AG04450 (cell line): ENCODE measurements at regions not wholly inside any gene's neighbourhood (a gene's known extent, or its start where the extent isn't known, plus 50 kb on each side); places are given as distances from the start of the nearest gene placed in this dataset.

Experiments
- CTCF ChIA-PET: fragments of 300-600, 350-600 bp; formaldehyde crosslinking; extraction: SDS; loops from one replicate; lab custom pipeline; 2022; ENCODE audit warnings: antibody characterized with exemption, inconsistent platforms; lab: Charles Lee
- POLR2A ChIA-PET: fragments of 350-600 bp; formaldehyde crosslinking; extraction: SDS; loops from one replicate; lab custom pipeline; 2021; ENCODE audit warnings: antibody characterized with exemption, inconsistent platforms; lab: Yijun Ruan, JAX
- DNase-seq: peaks from one replicate; pipeline ENCODE4 v3.0.0-alpha.2; 2011; ENCODE audit warnings: low read depth, low spot score
- H3K27ac ChIP-seq: one replicate; pipeline ENCODE4 v1.5.1; 2012; ENCODE audit warnings: low read depth, low read length, control low read depth
- H3K27me3 ChIP-seq: one replicate; pipeline ENCODE4 v1.6.0; 2012; ENCODE audit warnings: low read length; ENCODE audit not compliant: control insufficient read depth, insufficient read depth
- H3K4me3 ChIP-seq: 2 replicates; pipeline ENCODE4 v1.5.1; 2011; ENCODE audit warnings: mild to moderate bottlenecking, low read depth, low read length, control low read depth
- H3K9me3 ChIP-seq: 2 replicates; pipeline ENCODE4 v1.5.1; 2012; ENCODE audit warnings: low read length; ENCODE audit not compliant: control insufficient read depth, insufficient read depth
- TF ChIP-seq, protein P1 (sequence below): IDR thresholded peaks from 2 replicates; pipeline ENCODE4 v1.5.1; 2011; ENCODE audit warnings: low read depth, low read length, control low read depth, inconsistent platforms

DNA sequence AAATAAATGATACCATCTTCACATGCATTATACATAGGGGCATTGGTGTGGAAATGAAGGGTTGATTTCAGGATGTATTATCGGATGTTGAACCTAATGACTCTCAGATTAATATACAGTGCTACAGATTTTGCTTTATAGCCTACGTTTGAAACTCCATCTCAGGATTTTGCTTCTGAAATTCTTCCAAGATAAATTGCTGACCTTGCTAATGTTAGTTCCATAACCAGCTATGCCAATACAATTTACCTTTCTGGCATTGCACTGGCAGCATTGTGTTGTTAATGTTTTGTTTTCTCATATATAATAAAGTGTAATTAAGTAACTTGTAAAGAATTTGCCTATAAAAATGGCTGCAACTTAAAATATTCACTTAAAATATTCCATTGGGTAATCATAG lies 350.1 kb downstream of the CHRM3 start:
- TF ChIP-seq, protein P1, sequence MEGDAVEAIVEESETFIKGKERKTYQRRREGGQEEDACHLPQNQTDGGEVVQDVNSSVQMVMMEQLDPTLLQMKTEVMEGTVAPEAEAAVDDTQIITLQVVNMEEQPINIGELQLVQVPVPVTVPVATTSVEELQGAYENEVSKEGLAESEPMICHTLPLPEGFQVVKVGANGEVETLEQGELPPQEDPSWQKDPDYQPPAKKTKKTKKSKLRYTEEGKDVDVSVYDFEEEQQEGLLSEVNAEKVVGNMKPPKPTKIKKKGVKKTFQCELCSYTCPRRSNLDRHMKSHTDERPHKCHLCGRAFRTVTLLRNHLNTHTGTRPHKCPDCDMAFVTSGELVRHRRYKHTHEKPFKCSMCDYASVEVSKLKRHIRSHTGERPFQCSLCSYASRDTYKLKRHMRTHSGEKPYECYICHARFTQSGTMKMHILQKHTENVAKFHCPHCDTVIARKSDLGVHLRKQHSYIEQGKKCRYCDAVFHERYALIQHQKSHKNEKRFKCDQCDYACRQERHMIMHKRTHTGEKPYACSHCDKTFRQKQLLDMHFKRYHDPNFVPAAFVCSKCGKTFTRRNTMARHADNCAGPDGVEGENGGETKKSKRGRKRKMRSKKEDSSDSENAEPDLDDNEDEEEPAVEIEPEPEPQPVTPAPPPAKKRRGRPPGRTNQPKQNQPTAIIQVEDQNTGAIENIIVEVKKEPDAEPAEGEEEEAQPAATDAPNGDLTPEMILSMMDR: no peak
- no peaks in the 10 kb centered on the region for H3K9me3 ChIP-seq
- no peak overlapping the region for H3K4me3 ChIP-seq
- CTCF ChIA-PET: no interaction called here
- H3K27ac ChIP-seq: no peak overlapping the region
- H3K27me3 ChIP-seq: no peaks in the 10 kb centered on the region
- DNase-seq: no peak
- POLR2A ChIA-PET: no interaction called here

DNA sequence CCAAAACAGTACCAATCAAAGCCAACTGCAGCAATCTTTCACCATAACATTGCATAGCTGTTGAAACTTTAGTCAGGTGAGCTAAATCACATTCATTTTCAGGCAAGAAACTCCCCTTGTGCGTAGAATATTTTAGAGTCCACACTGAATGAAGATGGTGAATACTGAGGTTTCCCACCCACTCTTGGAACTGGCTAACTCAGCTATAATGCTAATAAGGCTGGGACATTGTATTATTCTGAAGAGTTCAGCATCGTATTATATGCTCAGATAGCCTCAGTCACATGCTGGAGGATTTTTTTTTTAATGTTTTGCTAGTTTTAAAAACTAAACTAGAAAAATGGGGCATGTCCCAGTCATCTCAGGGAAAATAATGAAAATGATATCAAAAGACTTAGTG lies 352.3 kb upstream of the FMN2 start:
- Histone ChIP-seq H3K4me3 (no peak overlapping the region), H3K27ac (no peak overlapping the region), H3K9me3 (no peaks in the 10 kb centered on the region), H3K27me3 (no peaks in the 10 kb centered on the region)
- no peak for DNase-seq
- ChIA-PET CTCF (no interaction called here), POLR2A (no interaction called here)
- TF ChIP-seq, protein P1: no peak

- TF ChIP-seq, protein P1: no peak
- Histone ChIP-seq H3K9me3 (0 out of 2 replicates have a peak, but pooled peaks cover 2% of the 10 kb centered on the region), H3K4me3 (no peak overlapping the region), H3K27ac (no peak overlapping the region), H3K27me3 (no peaks in the 10 kb centered on the region)
- CTCF ChIA-PET: no interaction called here
- POLR2A ChIA-PET: no interaction called here
- DNase-seq: no peak
Measured at GRCh38 chr1:239739919-239740318, 351.8 kb upstream of the FMN2 start.

DNA sequence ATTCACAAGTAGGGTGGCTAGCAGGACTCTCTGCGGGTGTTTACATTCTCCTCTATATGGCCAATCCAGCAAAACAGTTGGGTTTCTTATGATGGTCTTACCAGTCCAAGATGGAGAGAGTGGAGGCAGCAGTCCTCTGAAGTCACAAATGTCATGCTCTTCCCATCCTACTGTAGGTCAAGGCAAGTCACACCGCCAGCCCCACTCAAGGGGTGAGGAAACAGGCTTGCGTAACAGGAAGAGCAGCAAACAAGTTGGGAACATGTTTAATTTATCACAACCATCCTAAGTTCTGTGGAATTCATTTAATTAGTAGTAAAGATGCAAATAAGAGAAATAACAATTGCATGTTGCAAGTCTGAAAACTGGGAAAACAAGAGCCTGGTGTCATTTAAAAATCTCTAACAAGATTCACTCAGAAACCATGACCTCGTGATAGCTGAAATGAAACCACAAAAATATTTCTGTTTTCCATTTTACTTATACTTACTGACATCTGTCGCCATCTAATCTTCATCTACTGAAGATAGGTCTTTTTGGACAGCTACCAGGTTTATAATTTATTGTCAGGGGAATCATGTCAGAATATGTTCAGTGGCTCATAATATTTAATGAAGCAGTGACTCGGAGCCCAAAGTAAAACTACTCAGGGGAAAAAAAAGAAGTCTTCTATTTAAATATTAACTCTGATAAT lies 349.1 kb upstream of the FMN2 start:
- H3K27me3 ChIP-seq: no peaks in the 10 kb centered on the region
- 0 out of 2 replicates have a peak, but pooled peaks cover 2% of the 10 kb centered on the region for H3K9me3 ChIP-seq
- TF ChIP-seq, protein P1: no peak
- no peak overlapping the region for H3K27ac ChIP-seq
- no peak overlapping the region for H3K4me3 ChIP-seq
- ChIA-PET CTCF (no interaction called here), POLR2A (no interaction called here)
- no peak for DNase-seq

GRCh38 chr1:239744851-239745250 lies 346.8 kb upstream of the FMN2 start:
- Histone ChIP-seq H3K27ac (no peak overlapping the region), H3K4me3 (no peak overlapping the region), H3K9me3 (0 out of 2 replicates have a peak, but pooled peaks cover 2% of the 10 kb centered on the region), H3K27me3 (no peaks in the 10 kb centered on the region)
- DNase-seq: no peak
- CTCF ChIA-PET: no interaction called here
- POLR2A ChIA-PET: no interaction called here
- TF ChIP-seq, protein P1: no peak
